SW 1271 (cell line): ENCODE measurements at regions not wholly inside any gene's neighbourhood (a gene's known extent, or its start where the extent isn't known, plus 50 kb on each side); places are given as distances from the start of the nearest gene placed in this dataset.

Source experiments
- DNase-seq, 2 experiments: peaks; one replicate each; lab custom pipeline; 2025; lab: John Stamatoyannopoulos, UW

- DNase-seq, result no peak
Observed at GRCh38 chr2:15865923-15866322, 74.4 kb upstream of the MYCN start.

DNA sequence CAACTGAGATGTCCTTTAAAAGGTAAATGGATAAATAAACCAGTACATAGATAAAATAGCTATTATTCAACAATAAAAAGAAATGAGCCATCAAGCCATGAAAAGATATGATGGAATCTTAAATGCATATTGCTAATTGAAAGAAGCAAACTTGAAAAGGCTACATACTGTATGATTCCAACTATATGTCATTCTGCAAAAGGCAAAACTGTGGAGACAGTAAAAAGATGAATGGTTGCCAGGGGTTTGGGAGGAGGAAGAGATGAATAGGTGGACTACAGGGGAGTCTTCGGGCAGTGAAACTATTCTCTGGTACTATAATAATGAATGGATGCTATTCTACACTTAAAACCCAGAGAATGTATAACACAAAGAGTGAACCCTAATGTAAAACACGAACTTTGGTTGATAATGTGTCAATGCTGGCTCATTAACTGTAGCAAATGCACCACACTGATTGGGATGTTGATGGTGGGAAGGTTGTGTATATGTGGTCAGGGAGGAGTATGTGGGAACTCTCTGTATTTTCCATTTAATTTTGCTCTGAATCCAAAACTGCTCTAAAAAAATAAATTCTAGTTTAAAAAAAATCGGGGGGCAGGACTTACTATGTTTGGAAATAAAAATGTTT is 73.7 kb upstream of the MYCN start:
- no peak for DNase-seq

DNA sequence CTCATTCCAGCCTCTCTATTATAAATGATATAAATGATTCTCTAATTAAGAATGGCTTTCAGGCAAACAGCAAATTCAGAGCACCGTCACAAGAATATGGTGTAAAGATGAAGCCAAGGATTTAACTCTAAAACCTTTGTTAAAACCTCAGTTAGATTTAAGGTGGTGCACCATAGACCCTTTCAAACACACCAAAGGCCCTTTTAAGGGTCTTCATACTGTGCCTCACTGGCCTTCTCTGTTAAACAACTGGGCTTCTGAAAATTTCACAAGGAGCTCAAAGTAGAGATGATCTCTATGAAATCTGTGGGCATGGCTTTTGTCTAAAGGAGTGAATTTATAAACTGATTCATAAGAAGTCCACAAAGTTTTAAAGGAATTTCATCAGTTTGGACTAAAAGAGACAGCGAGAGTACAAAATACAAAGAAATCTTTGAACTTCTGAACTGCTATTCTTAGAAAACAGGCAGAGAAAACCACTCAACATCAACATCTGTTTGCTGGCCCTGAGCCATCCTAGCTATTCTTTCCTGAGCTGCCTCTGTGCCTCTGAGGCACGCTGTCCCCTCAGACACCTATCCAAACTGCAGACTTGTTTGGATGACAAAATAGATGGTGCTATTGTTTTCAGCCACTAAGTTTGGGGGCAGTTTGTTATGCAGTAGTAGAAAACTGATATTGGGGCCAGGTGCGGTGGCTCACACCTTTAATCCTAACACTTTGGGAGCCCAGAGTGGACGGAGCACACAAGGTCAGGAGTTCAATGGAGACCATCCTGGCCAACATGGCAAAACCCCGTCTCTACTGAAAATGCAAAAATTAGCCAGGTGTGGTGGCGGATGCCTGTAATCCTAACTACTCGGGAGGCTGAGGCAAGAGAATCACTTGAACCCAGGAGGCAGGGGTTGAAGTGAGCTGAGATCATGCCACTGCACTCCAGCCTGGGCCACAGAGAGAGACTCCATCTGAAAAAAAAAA is 72.9 kb upstream of the MYCN start:
- DNase-seq, result no peak

DNA sequence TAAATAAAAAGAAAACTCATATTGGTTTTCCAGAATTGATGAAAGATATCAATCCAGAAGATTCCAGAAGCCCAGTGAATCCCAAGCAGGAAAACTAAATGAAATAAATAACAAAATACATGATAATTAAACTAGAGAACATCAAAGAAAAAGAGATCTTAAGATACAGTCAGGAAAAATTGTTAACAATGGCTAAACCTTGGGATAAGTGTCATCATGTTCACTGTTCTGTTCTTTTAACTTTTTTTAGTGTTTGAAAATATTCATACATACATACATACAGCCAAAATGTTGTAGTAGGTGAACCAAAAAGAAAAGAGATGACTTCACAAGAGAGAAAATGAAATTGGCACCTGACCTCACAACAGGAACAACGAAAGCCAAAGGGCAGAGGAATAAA is 72.2 kb upstream of the MYCN start:
- no peak for DNase-seq

DNA sequence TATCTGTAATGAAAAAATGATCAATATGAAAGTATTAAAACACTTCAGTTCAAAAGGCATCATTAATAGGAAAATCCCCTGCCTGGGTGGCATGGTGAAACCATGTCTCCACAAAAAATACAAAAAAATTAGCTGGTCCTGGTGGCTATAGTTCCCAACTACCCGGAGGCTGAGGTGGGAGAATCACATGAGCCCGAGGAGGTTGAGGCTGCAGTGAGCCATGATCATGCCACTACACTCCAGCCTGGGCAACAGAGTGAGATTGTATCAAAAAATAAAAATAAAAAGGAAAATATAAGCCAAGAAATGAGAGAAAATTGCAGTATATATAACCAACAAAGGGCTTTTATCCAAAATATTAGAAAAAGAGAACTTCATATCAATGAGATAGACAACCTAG is 71.6 kb upstream of the MYCN start:
- no peak for DNase-seq

GRCh38 chr2:15869396-15869795 is 71.0 kb upstream of the MYCN start:
- DNase-seq, result no peak

- DNase-seq, result no peak
Observed at GRCh38 chr2:15869871-15870270, 70.5 kb upstream of the MYCN start.

GRCh38 chr2:15870565-15870964 is 69.8 kb upstream of the MYCN start:
- DNase-seq, result no peak

- DNase-seq, result no peak
Observed at GRCh38 chr2:15871239-15871783, 69.0 kb upstream of the MYCN start.

- DNase-seq, result no peak
Observed at GRCh38 chr2:15872854-15873253, 67.5 kb upstream of the MYCN start.

DNA sequence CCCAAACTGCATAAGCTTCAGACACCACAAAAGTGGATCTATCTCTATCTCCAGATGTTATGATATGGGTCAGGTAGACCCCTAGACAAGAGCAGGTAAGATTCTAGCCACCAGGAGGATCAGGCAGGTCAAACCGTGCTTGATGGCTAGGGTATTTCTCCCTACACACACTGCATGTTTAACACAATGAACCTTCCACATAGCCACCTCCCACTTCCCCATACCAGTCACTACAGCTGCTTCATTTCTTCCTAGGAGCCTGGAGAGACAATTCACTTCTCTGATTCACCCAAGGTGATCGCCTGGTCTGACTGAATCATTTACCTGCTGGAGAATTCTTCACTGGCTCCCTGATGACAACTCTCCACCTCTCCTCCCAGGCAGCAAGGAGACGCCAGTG is 66.0 kb upstream of the MYCN start:
- no peak for DNase-seq

DNA sequence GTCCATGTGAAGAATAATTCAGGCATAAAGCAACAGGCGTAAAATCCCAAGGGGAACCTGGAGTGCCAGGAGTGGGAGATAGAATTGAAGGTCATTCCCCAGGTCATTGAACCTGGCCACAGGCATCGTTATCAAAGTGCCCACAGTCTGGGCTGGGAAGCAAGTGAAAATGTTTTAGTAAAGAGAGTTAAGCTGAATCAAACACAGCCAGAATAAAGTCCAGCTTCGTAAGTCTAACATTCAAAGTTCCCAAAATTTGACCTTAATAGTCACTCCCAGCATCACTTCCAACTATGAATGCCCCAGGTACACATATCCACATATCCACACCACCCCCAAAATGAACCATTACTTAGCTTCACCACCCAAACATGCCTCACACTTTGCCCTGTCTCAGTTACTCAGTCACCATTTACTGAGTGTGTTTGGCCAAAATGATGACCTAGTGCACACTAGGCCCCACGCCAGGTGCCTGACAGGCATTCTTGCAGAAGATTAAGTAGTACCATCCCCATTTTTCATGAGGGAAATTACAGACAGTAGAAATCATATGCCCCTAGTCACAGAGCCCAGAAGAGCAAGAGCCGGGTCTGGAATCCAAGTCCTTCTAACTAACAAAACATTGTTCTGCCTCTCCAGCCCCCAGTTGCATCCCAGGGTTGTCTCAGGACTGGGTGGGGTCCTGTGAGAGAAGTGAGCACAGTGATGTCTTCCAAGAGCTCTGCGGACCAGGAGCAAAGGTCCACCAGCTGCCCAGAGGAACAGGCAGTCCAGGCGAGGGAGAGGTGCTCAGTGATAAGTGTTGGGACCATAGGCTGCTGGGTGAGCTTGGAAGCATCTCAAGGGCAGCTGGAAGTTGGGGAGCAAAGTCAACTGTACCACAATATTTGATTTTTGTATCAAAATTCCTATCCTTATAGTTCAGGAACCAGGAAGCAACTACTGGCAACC is 65.2 kb upstream of the MYCN start:
- DNase-seq, result no peak

DNA sequence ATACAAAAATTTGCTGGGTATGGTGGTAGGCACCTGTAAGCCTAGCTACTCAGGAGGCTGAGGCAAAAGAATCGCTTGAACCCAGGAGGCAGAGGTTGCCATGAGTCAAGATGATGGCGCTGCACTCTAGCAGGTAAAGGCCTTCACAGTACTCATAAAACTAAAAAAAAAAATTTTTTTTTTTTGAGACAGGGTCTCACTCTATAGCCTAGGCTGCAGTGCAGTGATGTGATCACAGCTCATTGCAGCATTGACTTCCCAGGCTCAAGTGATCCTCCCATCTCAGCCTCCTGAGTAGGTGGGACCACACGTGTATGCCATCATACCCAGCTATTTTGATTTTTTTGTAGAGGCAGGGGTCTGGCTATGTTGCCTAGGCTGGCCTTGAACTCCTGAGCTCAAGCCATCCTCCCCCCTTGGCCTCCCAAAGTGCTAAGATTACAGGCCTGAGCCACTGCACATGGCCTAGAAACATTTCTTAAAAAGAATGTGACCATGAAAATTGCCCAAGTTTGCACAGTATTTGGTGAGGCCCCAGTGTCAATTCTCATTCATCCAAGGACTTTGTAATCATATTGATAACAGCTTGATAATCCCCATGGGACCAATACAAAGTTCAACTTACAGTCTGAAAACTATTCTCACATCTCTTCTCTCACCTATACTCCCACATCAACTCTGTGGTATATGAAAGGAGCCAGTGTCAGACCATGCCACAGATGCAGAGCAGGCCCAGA is 64.2 kb upstream of the MYCN start:
- no peak for DNase-seq

- no peak for DNase-seq
Observed at GRCh38 chr2:15880226-15881119, 59.9 kb upstream of the MYCN start.

DNA sequence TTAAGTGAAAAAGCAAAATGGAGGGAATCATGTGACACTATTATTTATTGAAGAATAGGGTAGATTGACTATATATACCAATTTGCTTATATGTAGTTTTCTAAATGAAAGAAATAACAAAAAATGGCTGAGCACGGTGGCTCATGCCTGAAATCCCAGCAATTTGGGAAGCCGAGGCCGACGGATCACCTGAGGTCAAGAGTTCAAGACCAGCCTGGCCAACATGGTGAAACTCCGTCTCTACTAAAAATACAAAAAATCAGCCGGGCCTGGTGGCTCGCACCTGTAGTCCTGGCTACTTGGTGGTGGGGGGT is 59.3 kb upstream of the MYCN start:
- no peak for DNase-seq

- DNase-seq, result no peak
Observed at GRCh38 chr2:15881676-15882075, 58.7 kb upstream of the MYCN start.

- no peak for DNase-seq
Observed at GRCh38 chr2:15882761-15883497, 57.4 kb upstream of the MYCN start.

- no peak for DNase-seq
Observed at GRCh38 chr2:15883684-15884083, 56.7 kb upstream of the MYCN start.

DNA sequence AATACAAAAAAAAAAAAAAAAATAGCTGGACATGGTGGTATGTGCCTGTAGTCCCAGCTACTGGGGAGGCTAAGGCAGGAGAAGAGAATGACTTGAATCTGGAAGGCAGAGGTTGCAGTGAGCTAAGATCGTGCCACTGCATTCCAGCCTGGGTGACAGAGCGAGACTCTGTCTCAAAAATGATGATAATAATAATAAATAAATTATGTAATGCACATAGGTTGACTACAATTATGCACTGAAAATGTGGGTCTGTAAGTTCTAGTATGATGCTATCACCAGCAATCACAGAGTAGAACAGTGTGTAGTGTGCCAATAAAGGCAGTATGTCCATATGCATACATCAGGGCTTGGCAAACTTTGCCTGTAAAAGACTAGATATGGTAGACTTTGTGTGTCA is 55.6 kb upstream of the MYCN start:
- DNase-seq, result no peak

DNA sequence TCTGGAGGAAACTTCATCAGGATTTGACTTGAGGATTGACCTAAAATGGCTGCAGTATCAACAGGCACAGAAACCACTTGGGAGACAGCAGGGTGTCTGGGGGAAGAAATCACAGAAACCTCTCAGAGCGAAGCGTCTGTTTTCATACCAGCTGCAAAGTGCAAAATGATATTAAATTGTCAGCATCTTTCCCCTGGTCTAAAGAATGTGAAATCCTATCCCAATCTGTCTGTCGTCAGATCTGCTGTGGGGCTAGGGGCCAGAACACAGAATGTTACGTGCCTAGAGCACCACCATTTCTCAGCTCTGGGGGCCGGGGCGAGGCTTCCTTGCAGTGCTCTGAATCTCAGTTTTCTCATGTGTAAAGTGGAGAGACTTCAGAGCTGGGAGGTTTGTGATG is 54.1 kb upstream of the MYCN start:
- DNase-seq, result no peak
